ENCODE measurements at regions not wholly inside any gene's neighbourhood (a gene's known extent, or its start where the extent isn't known, plus 50 kb on each side); places are given as distances from the start of the nearest gene placed in this dataset.
A peak's percentile ranks its signal among the peaks of the same experiment; 100 is the strongest.

DNA sequence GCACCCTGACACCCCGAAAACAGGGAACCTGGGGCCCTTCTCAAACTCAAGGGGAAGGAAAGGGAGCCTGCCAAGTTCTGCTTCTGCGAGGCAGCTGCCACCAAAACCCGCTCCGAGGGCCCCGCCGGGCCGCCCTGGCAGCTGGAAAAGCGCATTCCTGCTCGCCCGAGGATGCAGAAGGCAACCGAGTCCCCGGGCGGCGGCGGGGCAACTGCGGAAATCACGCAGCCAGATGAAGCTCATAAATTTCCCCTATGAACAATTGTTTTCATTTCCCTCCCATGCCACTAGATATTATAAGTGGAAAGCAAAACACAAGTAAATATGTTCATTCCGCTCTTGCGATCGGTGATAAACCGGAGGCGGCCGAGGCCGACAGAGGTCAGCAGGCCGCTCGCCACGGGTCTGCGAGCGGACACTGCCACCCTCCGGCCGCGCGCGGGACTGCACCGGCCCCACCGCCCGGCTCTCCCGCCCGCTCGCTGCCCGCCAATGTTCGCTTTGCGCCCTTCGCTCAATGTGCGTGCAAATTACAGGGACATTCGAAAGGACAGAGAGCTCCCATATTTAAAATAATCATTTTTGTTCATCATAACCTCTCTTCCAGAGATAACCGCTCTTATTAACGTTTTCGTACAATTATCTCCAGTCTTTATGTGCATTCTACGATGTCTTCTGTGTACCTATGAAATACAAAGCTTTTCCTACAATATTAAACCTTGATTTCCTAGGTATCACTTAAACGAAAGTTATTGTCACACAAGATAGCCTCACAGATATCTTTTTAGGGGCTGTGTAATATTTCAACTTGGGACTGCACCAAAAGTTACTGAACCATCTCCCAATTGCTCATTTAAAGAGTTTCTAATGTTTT, 120.8 kb upstream of the ZNF507 start:
- H3K4me2 ChIP-seq (ENCODE audit: low read length) = no peak overlapping the region
- H3K9ac ChIP-seq (ENCODE audit: low read length) = no peak overlapping the region
- no peaks in the 10 kb centered on the region for H3K4me1 ChIP-seq (ENCODE audit: low read length)
- no peak overlapping the region for H2AFZ ChIP-seq (ENCODE audit: low read depth, low read length)
- TF ChIP-seq, protein P1, sequence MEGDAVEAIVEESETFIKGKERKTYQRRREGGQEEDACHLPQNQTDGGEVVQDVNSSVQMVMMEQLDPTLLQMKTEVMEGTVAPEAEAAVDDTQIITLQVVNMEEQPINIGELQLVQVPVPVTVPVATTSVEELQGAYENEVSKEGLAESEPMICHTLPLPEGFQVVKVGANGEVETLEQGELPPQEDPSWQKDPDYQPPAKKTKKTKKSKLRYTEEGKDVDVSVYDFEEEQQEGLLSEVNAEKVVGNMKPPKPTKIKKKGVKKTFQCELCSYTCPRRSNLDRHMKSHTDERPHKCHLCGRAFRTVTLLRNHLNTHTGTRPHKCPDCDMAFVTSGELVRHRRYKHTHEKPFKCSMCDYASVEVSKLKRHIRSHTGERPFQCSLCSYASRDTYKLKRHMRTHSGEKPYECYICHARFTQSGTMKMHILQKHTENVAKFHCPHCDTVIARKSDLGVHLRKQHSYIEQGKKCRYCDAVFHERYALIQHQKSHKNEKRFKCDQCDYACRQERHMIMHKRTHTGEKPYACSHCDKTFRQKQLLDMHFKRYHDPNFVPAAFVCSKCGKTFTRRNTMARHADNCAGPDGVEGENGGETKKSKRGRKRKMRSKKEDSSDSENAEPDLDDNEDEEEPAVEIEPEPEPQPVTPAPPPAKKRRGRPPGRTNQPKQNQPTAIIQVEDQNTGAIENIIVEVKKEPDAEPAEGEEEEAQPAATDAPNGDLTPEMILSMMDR (IDR thresholded peaks at IDR 0.05; ENCODE audit: low read depth, low read length) = peak; percentile 76
- no peak for TF ChIP-seq EZH2phosphoT487 (IDR thresholded peaks at IDR 0.05; ENCODE audit: low read depth)
- H3K79me2 ChIP-seq (ENCODE audit: low read length) = no peaks in the 10 kb centered on the region
- peaks cover 3% of the 10 kb centered on the region; the same call in 1 of the 2 replicates for H3K27me3 ChIP-seq (ENCODE audit: low read depth, low read length)
- H4K20me1 ChIP-seq (ENCODE audit: insufficient read depth, low read length) = no peaks in the 10 kb centered on the region
- H3K27ac ChIP-seq (ENCODE audit: low read length) = no peak overlapping the region
- no peak overlapping the region for H3K4me3 ChIP-seq (ENCODE audit: low read length)
- no peaks in the 10 kb centered on the region for H3K9me3 ChIP-seq (ENCODE audit: insufficient read depth, low read length)
- no peaks in the 10 kb centered on the region for H3K36me3 ChIP-seq (replicated peaks; ENCODE audit: low read depth, low read length)

DNA sequence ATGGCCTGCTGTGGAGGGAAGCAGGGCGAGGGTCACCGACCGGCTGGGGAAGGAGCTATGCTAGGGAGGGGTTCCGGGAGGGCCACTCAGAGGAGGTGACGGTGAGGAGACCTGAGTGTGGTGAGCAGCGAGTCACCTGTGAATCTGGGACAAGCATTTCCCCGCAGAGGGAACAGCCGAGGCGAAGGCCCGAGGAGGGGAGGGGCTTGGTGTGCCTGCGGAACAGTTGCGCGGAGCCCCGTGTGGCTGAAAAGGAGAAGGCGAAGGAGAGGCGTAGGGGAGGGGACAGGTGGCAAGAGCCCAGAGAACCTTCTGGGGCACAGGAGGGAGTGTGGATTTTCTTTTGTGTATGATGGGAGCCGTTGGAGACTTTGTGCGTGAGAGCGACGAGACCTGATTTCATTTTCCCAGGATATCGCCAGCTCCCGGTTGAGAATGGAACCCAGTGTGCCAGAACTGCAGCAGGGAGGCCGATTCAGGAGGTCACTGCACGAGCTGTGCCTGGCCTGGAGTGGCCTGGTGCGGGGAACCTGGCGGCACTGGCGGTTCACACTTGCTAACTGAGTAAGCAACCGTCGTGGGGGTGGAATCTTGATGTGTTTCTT, 117.7 kb upstream of the ZNF507 start:
- no peaks in the 10 kb centered on the region for H3K4me1 ChIP-seq (ENCODE audit: low read length)
- H3K9ac ChIP-seq (ENCODE audit: low read length) = no peak overlapping the region
- H4K20me1 ChIP-seq (ENCODE audit: insufficient read depth, low read length) = no peaks in the 10 kb centered on the region
- H2AFZ ChIP-seq (ENCODE audit: low read depth, low read length) = no peak overlapping the region
- no peak overlapping the region for H3K4me3 ChIP-seq (ENCODE audit: low read length)
- H3K9me3 ChIP-seq (ENCODE audit: insufficient read depth, low read length) = no peaks in the 10 kb centered on the region
- H3K36me3 ChIP-seq (replicated peaks; ENCODE audit: low read depth, low read length) = no peaks in the 10 kb centered on the region
- no peak overlapping the region for H3K4me2 ChIP-seq (ENCODE audit: low read length)
- H3K27ac ChIP-seq (ENCODE audit: low read length) = no peak overlapping the region
- no peak for TF ChIP-seq EZH2phosphoT487 (IDR thresholded peaks at IDR 0.05; ENCODE audit: low read depth)
- TF ChIP-seq, protein P1 (IDR thresholded peaks at IDR 0.05; ENCODE audit: low read depth, low read length) = no peak
- no peaks in the 10 kb centered on the region for H3K79me2 ChIP-seq (ENCODE audit: low read length)
- peaks cover 3% of the 10 kb centered on the region; the same call in 1 of the 2 replicates for H3K27me3 ChIP-seq (ENCODE audit: low read depth, low read length)

- Histone ChIP-seq H3K27ac (ENCODE audit: low read length) (no peak overlapping the region), H3K4me1 (ENCODE audit: low read length) (no peaks in the 10 kb centered on the region), H3K36me3 (replicated peaks; ENCODE audit: low read depth, low read length) (no peaks in the 10 kb centered on the region), H4K20me1 (ENCODE audit: insufficient read depth, low read length) (no peaks in the 10 kb centered on the region), H3K27me3 (ENCODE audit: low read depth, low read length) (0 out of 2 replicates have a peak, but pooled peaks cover under 1% of the 10 kb centered on the region), H3K9me3 (ENCODE audit: insufficient read depth, low read length) (no peaks in the 10 kb centered on the region), H3K79me2 (ENCODE audit: low read length) (no peaks in the 10 kb centered on the region), H3K4me3 (ENCODE audit: low read length) (no peak overlapping the region), H3K4me2 (ENCODE audit: low read length) (no peak overlapping the region), H2AFZ (ENCODE audit: low read depth, low read length) (no peak overlapping the region), H3K9ac (ENCODE audit: low read length) (no peak overlapping the region)
- TF ChIP-seq EZH2phosphoT487 (IDR thresholded peaks at IDR 0.05; ENCODE audit: low read depth) = no peak
- TF ChIP-seq, protein P1 (IDR thresholded peaks at IDR 0.05; ENCODE audit: low read depth, low read length) = no peak
Measured at GRCh38 chr19:32230441-32230840, 115.0 kb upstream of the ZNF507 start.

GRCh38 chr19:32231020-32231419, 114.4 kb upstream of the ZNF507 start:
- no peak overlapping the region for H2AFZ ChIP-seq (ENCODE audit: low read depth, low read length)
- H3K27ac ChIP-seq (ENCODE audit: low read length) = no peak overlapping the region
- no peak overlapping the region for H3K4me3 ChIP-seq (ENCODE audit: low read length)
- H3K36me3 ChIP-seq (replicated peaks; ENCODE audit: low read depth, low read length) = no peaks in the 10 kb centered on the region
- H3K9ac ChIP-seq (ENCODE audit: low read length) = no peak overlapping the region
- no peaks in the 10 kb centered on the region for H3K4me1 ChIP-seq (ENCODE audit: low read length)
- H4K20me1 ChIP-seq (ENCODE audit: insufficient read depth, low read length) = no peaks in the 10 kb centered on the region
- no peaks in the 10 kb centered on the region for H3K9me3 ChIP-seq (ENCODE audit: insufficient read depth, low read length)
- no peak overlapping the region for H3K4me2 ChIP-seq (ENCODE audit: low read length)
- H3K27me3 ChIP-seq (ENCODE audit: low read depth, low read length) = 0 out of 2 replicates have a peak, but pooled peaks cover 3% of the 10 kb centered on the region
- TF ChIP-seq, protein P1 (IDR thresholded peaks at IDR 0.05; ENCODE audit: low read depth, low read length) = no peak
- TF ChIP-seq EZH2phosphoT487 (IDR thresholded peaks at IDR 0.05; ENCODE audit: low read depth) = no peak
- no peaks in the 10 kb centered on the region for H3K79me2 ChIP-seq (ENCODE audit: low read length)

All from OCI-LY3 (cell line).